ENCODE measurements at regions not wholly inside any gene's neighbourhood (a gene's known extent, or its start where the extent isn't known, plus 50 kb on each side); places are given as distances from the start of the nearest gene placed in this dataset.

DNA sequence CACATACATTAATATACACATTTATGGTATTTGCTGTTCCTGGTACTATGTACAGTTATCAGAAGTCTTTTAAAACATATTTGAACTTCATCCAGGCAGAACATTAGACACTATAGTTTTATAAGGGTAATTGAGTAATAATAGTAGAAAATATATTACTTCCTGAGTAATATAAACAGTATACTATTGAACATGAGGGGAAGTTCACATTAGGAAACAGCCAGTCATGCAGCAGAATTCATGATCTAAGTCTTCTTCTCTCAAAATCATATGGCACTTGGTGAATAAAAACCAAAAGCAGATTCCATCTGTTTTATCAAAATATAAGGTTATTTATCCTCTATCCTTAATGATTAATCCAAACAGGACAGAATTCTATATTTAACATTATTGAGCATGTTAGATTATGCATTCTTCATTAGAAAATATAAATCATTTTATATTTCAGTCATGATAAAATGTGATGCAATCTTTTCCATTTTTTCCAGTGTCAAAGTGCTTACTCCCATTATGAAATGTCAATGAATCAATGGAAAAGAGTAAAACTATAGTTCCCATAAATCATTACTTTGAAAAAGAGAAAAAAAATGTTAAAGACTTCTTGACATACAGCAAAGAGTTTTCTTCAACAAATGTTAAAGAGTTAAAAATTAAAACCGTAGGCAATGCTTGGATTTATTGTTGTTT is 584.3 kb upstream of the TUSC1 start:
- H3K27me3 ChIP-seq (ENCODE audit: insufficient read depth, low read length, poor library complexity, severe bottlenecking), result no peaks in the 10 kb centered on the region
- H4K20me1 ChIP-seq (ENCODE audit: insufficient read depth, low read length, poor library complexity, severe bottlenecking), result no peaks in the 10 kb centered on the region
- no peaks in the 10 kb centered on the region for H3K4me1 ChIP-seq (ENCODE audit: insufficient read depth, low read length, poor library complexity, severe bottlenecking)
- no peaks in the 10 kb centered on the region for H3K36me3 ChIP-seq (ENCODE audit: insufficient read depth, low read length)
- H3K4me3 ChIP-seq (ENCODE audit: low read length, poor library complexity, severe bottlenecking), result no peak overlapping the region
- H3K4me2 ChIP-seq (ENCODE audit: low read depth, low read length, poor library complexity, severe bottlenecking), result no peak overlapping the region
- H2AFZ ChIP-seq (ENCODE audit: low read length), result no peak overlapping the region
- H3K9me3 ChIP-seq (ENCODE audit: insufficient read depth, low read depth, low read length), result no peaks in the 10 kb centered on the region
- H3K9ac ChIP-seq (ENCODE audit: low read depth, low read length, poor library complexity, severe bottlenecking), result no peak overlapping the region
- H3F3A ChIP-seq (ENCODE audit: low read depth), result no peaks in the 10 kb centered on the region
- no peaks in the 10 kb centered on the region for H3K79me2 ChIP-seq (ENCODE audit: insufficient read depth, low read length)
- TF ChIP-seq, protein P1, sequence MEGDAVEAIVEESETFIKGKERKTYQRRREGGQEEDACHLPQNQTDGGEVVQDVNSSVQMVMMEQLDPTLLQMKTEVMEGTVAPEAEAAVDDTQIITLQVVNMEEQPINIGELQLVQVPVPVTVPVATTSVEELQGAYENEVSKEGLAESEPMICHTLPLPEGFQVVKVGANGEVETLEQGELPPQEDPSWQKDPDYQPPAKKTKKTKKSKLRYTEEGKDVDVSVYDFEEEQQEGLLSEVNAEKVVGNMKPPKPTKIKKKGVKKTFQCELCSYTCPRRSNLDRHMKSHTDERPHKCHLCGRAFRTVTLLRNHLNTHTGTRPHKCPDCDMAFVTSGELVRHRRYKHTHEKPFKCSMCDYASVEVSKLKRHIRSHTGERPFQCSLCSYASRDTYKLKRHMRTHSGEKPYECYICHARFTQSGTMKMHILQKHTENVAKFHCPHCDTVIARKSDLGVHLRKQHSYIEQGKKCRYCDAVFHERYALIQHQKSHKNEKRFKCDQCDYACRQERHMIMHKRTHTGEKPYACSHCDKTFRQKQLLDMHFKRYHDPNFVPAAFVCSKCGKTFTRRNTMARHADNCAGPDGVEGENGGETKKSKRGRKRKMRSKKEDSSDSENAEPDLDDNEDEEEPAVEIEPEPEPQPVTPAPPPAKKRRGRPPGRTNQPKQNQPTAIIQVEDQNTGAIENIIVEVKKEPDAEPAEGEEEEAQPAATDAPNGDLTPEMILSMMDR (conservative IDR thresholded peaks at IDR 0.05; ENCODE audit: low read length), result no peak
- no peak for TF ChIP-seq EZH2phosphoT487 (IDR thresholded peaks at IDR 0.05; ENCODE audit: borderline replicate concordance)
- H3K9me2 ChIP-seq (replicated peaks; ENCODE audit: low read depth, low read length), result no peaks in the 10 kb centered on the region

DNA sequence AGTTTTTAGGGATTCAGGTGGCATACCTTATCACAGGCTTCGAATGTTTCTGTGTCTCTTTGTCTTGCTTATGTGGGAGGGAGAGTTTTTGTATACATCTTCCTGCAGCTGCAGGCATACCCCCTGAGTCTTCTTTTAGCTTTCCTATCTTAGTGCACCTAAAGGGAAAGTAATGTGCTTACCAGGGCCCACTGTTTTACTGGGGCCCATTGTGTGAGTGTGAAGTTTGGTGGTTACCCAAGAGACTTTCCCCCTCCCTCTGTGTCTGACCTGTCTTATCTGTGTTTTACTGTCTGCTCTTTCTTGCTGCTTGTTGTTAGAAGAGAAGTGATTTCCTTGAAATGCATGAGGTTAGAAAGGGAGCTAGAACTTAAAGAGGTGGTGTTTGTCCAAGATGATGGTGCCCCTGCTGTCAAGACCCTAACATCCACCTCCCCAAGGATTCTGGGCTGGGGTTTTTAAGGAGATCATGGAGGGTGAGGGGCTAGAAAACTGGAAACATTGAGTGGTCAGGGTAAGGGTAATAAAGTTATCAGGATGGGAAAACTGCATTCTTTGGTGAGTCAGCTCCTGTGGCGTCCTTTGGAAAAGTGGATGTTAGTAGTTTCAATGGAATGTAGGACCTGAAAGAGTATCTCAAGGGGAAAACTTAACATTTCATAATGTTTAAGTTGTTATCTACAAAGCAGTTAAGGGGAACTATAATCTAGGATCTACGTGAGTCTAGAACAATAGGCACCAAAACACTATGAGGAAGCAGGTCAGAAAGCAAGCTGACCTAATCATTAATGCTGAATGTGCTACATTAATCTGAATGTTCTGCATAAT is 583.5 kb upstream of the TUSC1 start:
- H3K27me3 ChIP-seq (ENCODE audit: insufficient read depth, low read length, poor library complexity, severe bottlenecking), result no peaks in the 10 kb centered on the region
- TF ChIP-seq EZH2phosphoT487 (IDR thresholded peaks at IDR 0.05; ENCODE audit: borderline replicate concordance), result no peak
- TF ChIP-seq, protein P1 (conservative IDR thresholded peaks at IDR 0.05; ENCODE audit: low read length), result no peak
- H3K9ac ChIP-seq (ENCODE audit: low read depth, low read length, poor library complexity, severe bottlenecking), result no peak overlapping the region
- no peaks in the 10 kb centered on the region for H3K79me2 ChIP-seq (ENCODE audit: insufficient read depth, low read length)
- H3K9me3 ChIP-seq (ENCODE audit: insufficient read depth, low read depth, low read length), result no peaks in the 10 kb centered on the region
- H3K4me2 ChIP-seq (ENCODE audit: low read depth, low read length, poor library complexity, severe bottlenecking), result no peak overlapping the region
- H2AFZ ChIP-seq (ENCODE audit: low read length), result no peak overlapping the region
- H3F3A ChIP-seq (ENCODE audit: low read depth), result no peaks in the 10 kb centered on the region
- H4K20me1 ChIP-seq (ENCODE audit: insufficient read depth, low read length, poor library complexity, severe bottlenecking), result no peaks in the 10 kb centered on the region
- no peaks in the 10 kb centered on the region for H3K36me3 ChIP-seq (ENCODE audit: insufficient read depth, low read length)
- no peaks in the 10 kb centered on the region for H3K9me2 ChIP-seq (replicated peaks; ENCODE audit: low read depth, low read length)
- no peaks in the 10 kb centered on the region for H3K4me1 ChIP-seq (ENCODE audit: insufficient read depth, low read length, poor library complexity, severe bottlenecking)
- no peak overlapping the region for H3K4me3 ChIP-seq (ENCODE audit: low read length, poor library complexity, severe bottlenecking)

DNA sequence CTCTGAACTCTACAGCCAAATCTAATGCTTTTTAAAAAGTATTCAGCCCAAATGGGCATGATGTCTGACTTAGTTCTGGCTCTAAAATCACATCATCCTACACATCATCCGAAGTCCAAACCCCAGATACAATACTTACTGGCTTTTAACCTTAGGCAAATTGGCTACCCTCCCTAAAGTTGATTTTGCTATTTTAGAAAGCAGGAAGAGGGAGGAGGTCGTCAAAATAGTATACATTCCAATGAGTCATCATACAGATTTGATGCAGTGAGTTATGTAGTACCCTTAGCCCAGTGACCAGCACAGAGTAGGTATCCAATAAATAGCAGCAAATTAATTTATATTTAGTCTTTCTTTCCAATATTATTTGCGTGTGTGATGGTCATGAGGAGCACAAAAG is 582.0 kb upstream of the TUSC1 start:
- Histone ChIP-seq H3K4me2 (ENCODE audit: low read depth, low read length, poor library complexity, severe bottlenecking) (no peak overlapping the region), H3K4me3 (ENCODE audit: low read length, poor library complexity, severe bottlenecking) (no peak overlapping the region), H3K9me2 (replicated peaks; ENCODE audit: low read depth, low read length) (no peaks in the 10 kb centered on the region), H4K20me1 (ENCODE audit: insufficient read depth, low read length, poor library complexity, severe bottlenecking) (no peaks in the 10 kb centered on the region), H2AFZ (ENCODE audit: low read length) (no peak overlapping the region), H3F3A (ENCODE audit: low read depth) (no peaks in the 10 kb centered on the region), H3K4me1 (ENCODE audit: insufficient read depth, low read length, poor library complexity, severe bottlenecking) (no peaks in the 10 kb centered on the region), H3K9me3 (ENCODE audit: insufficient read depth, low read depth, low read length) (no peaks in the 10 kb centered on the region), H3K36me3 (ENCODE audit: insufficient read depth, low read length) (no peaks in the 10 kb centered on the region), H3K9ac (ENCODE audit: low read depth, low read length, poor library complexity, severe bottlenecking) (no peak overlapping the region), H3K27me3 (ENCODE audit: insufficient read depth, low read length, poor library complexity, severe bottlenecking) (no peaks in the 10 kb centered on the region), H3K79me2 (ENCODE audit: insufficient read depth, low read length) (no peaks in the 10 kb centered on the region)
- TF ChIP-seq, protein P1 (conservative IDR thresholded peaks at IDR 0.05; ENCODE audit: low read length), result no peak
- TF ChIP-seq EZH2phosphoT487 (IDR thresholded peaks at IDR 0.05; ENCODE audit: borderline replicate concordance), result no peak
